CD4-positive, alpha-beta T cell (primary cell): ENCODE measurements at regions not wholly inside any gene's neighbourhood (a gene's known extent, or its start where the extent isn't known, plus 50 kb on each side); places are given as distances from the start of the nearest gene placed in this dataset.

Experiments used
- ATAC-seq: fragments of 200-7000 bp; cut with Tn5 transposase; one replicate; pipeline ENCODE4 v1.10.0; 2022; ENCODE audit warnings: mild to moderate bottlenecking; ENCODE audit not compliant: poor library complexity
- CTCF ChIA-PET: fragments of 350-600 bp; sonication (Branson Sonifier 250); formaldehyde crosslinking; loops from one replicate; lab custom pipeline; 2021; ENCODE audit warnings: antibody characterized with exemption, inconsistent platforms; lab: Charles Lee
- POLR2A ChIA-PET: fragments of 350-600 bp; sonication (Branson Sonifier 250); formaldehyde crosslinking; loops from one replicate; lab custom pipeline; 2021; ENCODE audit warnings: antibody characterized with exemption, inconsistent platforms; lab: Charles Lee
- DNase-seq, 14 experiments: peaks; one replicate each; pipeline ENCODE4 v3.0.0-alpha.2; 2013 to 2020; ENCODE audit warnings: mixed read lengths in 2 of 14
- H3K27ac ChIP-seq, 2 donors: one replicate each; pipeline versions ENCODE4 v1.5.1 to v1.7.0; 2013; ENCODE audit warnings: low read length in 2 of 2, low read depth in 1 of 2, mild to moderate bottlenecking in 1 of 2
- H3K27me3 ChIP-seq, 2 experiments: 1 replicate in 1 of 2; 2 replicates in 1 of 2; pipeline versions ENCODE4 v1.6.1 to v1.7.0; 2013; ENCODE audit warnings: low read length in 2 of 2, control low read depth in 1 of 2, mild to moderate bottlenecking in 1 of 2, moderate library complexity in 1 of 2; ENCODE audit not compliant: insufficient read depth in 2 of 2, control insufficient read depth in 1 of 2
- H3K36me3 ChIP-seq: one replicate; pipeline ENCODE4 v1.6.1; 2013; ENCODE audit warnings: low read length, control low read depth; ENCODE audit not compliant: insufficient read depth
- H3K4me1 ChIP-seq: one replicate; pipeline ENCODE4 v1.6.1; 2013; ENCODE audit warnings: low read length, control low read depth; ENCODE audit not compliant: insufficient read depth
- H3K4me3 ChIP-seq: one replicate; pipeline ENCODE4 v1.5.1; 2013; ENCODE audit warnings: mild to moderate bottlenecking, low read length, moderate library complexity
- H3K9me3 ChIP-seq, 2 experiments: 1 replicate in 1 of 2; 2 replicates in 1 of 2; pipeline versions ENCODE4 v1.6.1 to v1.7.0; 2013; ENCODE audit warnings: low read length in 2 of 2, mild to moderate bottlenecking in 2 of 2, control low read depth in 1 of 2, moderate library complexity in 1 of 2; ENCODE audit not compliant: control insufficient read depth in 1 of 2, insufficient read depth in 1 of 2
- H3K27ac Mint-ChIP-seq: one replicate; pipeline ENCODE4 v1.8.0; 2020; ENCODE audit warnings: mixed read lengths
- H3K27me3 Mint-ChIP-seq: one replicate; pipeline ENCODE4 v1.8.0; 2021; ENCODE audit warnings: mixed read lengths
- H3K36me3 Mint-ChIP-seq: one replicate; pipeline ENCODE4 v1.8.0; 2021; ENCODE audit warnings: low read depth, mixed read lengths
- H3K4me1 Mint-ChIP-seq: one replicate; pipeline ENCODE4 v1.8.0; 2021; ENCODE audit warnings: low read depth, mixed read lengths
- H3K4me3 Mint-ChIP-seq: one replicate; pipeline ENCODE4 v1.8.0; 2020; ENCODE audit warnings: mild to moderate bottlenecking, mixed read lengths
- H3K9me3 Mint-ChIP-seq: one replicate; pipeline ENCODE4 v1.8.0; 2020; ENCODE audit warnings: mixed read lengths
- intact Hi-C, 2 experiments: fragments of 100-400 bp; cut with DNase I in 1 of 2; cut with micrococcal nuclease in 1 of 2; formaldehyde crosslinking; loops; one replicate each; pipeline versions ENCODE4 v1.15.1 to v1.9.0; 2023 to 2025; cut with DNase I, micrococcal nuclease
- TF ChIP-seq, protein P1 (sequence below): fragments of 200-600 bp; IDR thresholded peaks from one replicate; pipeline ENCODE4 v1.8.0; 2022; ENCODE audit warnings: antibody characterized with exemption, mild to moderate bottlenecking

DNA sequence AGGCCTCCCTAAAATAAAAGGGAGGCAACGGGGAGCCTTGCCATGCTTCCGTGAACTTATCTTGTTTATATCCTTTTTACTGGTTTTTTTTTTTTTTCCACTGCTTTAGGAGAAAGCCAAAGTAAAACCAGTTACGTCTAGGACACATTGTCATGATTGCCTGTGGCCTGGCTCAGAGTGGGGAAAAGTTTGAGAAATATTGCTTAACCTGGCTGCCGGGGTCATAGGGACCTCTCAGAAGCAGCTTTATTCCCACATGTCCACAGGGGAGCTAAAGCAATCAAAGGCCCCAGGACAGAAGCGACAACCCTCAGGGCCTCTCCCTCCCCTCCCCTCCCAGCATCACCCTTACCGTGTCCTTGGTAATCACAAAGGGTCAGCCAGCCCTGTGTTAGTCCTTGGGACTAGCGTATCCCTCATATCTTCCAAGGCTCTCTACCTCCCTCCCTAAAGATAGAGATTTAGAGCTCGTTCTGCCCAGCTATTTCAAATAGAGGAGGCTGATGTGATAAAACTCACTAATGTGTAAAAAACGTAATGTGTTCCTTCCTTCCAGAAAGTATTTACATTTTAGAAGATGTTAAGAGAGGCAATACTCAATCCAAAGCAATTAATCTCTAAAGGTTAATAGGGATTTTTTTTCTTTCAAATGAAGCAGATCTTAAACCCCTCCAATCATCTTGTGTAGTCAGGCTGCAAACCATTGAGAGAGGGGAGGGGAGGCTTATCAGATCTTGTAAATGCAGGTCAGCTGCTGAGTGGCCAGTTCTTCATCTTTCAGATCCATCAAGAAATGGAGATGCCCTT is 64.8 kb upstream of the PRKAR2B start:
- Histone ChIP-seq H3K4me1 (no peaks in the 10 kb centered on the region), H3K9me3 (no peaks in the 10 kb centered on the region), H3K27ac (no peak overlapping the region), H3K4me3 (no peak overlapping the region), H3K36me3 (no peaks in the 10 kb centered on the region), H3K27me3 (no peaks in the 10 kb centered on the region)
- no peaks in the 10 kb centered on the region for H3K27me3 Mint-ChIP-seq
- intact Hi-C loops = no loop called here
- TF ChIP-seq, protein P1, sequence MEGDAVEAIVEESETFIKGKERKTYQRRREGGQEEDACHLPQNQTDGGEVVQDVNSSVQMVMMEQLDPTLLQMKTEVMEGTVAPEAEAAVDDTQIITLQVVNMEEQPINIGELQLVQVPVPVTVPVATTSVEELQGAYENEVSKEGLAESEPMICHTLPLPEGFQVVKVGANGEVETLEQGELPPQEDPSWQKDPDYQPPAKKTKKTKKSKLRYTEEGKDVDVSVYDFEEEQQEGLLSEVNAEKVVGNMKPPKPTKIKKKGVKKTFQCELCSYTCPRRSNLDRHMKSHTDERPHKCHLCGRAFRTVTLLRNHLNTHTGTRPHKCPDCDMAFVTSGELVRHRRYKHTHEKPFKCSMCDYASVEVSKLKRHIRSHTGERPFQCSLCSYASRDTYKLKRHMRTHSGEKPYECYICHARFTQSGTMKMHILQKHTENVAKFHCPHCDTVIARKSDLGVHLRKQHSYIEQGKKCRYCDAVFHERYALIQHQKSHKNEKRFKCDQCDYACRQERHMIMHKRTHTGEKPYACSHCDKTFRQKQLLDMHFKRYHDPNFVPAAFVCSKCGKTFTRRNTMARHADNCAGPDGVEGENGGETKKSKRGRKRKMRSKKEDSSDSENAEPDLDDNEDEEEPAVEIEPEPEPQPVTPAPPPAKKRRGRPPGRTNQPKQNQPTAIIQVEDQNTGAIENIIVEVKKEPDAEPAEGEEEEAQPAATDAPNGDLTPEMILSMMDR = no peak
- no peak overlapping the region for H3K27ac Mint-ChIP-seq
- H3K36me3 Mint-ChIP-seq = no peaks in the 10 kb centered on the region
- H3K9me3 Mint-ChIP-seq = no peaks in the 10 kb centered on the region
- no peaks in the 10 kb centered on the region for H3K4me1 Mint-ChIP-seq
- CTCF ChIA-PET = no interaction called here
- POLR2A ChIA-PET = no interaction called here
- H3K4me3 Mint-ChIP-seq = no peak overlapping the region
- no peak for ATAC-seq
- no peak for DNase-seq

DNA sequence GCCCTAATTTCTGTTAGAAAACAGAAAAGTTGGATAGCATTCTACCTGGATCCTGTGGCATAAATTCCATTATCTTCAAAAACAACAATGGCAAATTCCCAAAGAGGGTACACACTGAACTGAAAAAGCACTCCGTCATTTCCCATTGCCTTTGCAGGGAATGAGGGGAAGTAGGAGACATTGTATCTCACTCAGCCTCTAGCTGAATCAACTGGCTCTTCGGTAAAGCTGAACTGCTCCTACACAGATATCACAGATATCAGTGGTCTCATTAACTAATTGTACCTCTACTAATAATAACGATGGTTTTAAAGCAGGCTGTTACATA is 64.2 kb upstream of the PRKAR2B start:
- no peaks in the 10 kb centered on the region for H3K9me3 Mint-ChIP-seq
- H3K36me3 Mint-ChIP-seq = no peaks in the 10 kb centered on the region
- Histone ChIP-seq H3K27me3 (no peaks in the 10 kb centered on the region), H3K27ac (no peak overlapping the region), H3K4me1 (no peaks in the 10 kb centered on the region), H3K36me3 (no peaks in the 10 kb centered on the region), H3K4me3 (no peak overlapping the region), H3K9me3 (no peaks in the 10 kb centered on the region)
- no peak overlapping the region for H3K4me3 Mint-ChIP-seq
- DNase-seq (no peak), ATAC-seq (no peak)
- no peak overlapping the region for H3K27ac Mint-ChIP-seq
- CTCF ChIA-PET = no interaction called here
- H3K4me1 Mint-ChIP-seq = no peaks in the 10 kb centered on the region
- no peaks in the 10 kb centered on the region for H3K27me3 Mint-ChIP-seq
- intact Hi-C loops = no loop called here
- TF ChIP-seq, protein P1 = no peak
- POLR2A ChIA-PET = no interaction called here

DNA sequence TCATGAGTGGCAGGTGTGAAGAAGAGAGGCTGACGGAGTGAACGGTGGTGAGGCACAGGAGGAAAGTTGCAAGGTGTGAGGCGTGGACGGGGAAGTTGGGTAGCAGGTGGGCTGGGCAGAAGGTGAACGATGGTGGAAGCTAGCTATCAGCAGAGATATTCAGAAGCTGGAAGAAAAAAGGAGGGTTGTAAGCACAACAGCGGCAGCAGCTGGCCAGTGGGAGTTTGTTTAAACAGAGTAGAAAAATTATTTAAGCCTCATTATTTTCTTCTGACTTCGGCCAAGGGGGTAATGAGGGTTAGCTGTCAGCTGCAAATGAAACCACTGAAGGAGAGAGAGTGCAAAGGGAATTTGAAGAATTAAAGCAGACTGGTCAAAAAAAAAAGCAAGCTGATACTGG is 62.1 kb upstream of the PRKAR2B start:
- ATAC-seq = no peak
- Histone ChIP-seq H3K27ac (no peak overlapping the region), H3K4me3 (no peak overlapping the region), H3K27me3 (no peaks in the 10 kb centered on the region), H3K4me1 (no peaks in the 10 kb centered on the region), H3K9me3 (no peaks in the 10 kb centered on the region), H3K36me3 (no peaks in the 10 kb centered on the region)
- Mint-ChIP-seq H3K27me3 (no peaks in the 10 kb centered on the region), H3K36me3 (no peaks in the 10 kb centered on the region), H3K4me1 (no peaks in the 10 kb centered on the region), H3K4me3 (no peak overlapping the region), H3K27ac (no peak overlapping the region), H3K9me3 (no peaks in the 10 kb centered on the region)
- ChIA-PET POLR2A (no interaction called here), CTCF (interaction anchor here (1.2 to 1.3 kb wide), 2 partner anchors 9 to 47 kb away, joined by 3 read pairs; no protein-coding TSS in a partner anchor)
- TF ChIP-seq, protein P1 = no peak
- intact Hi-C loops = no loop called here
- no peak for DNase-seq
